Naive thymus-derived CD8-positive, alpha-beta T cell (primary cell): ENCODE measurements at regions not wholly inside any gene's neighbourhood (a gene's known extent, or its start where the extent isn't known, plus 50 kb on each side); places are given as distances from the start of the nearest gene placed in this dataset.

ENCODE experiments used
- ATAC-seq, 2 donors: fragments of 150-1000 bp; cut with Tn5 transposase in 1 of 2; sonication (Bioruptor Pico), chemical (Tn5 transposase) in 1 of 2; 1 replicate in 1 of 2; 2 replicates in 1 of 2; pipeline ENCODE4 v1.10.0; 2021; ENCODE audit warnings: mild to moderate bottlenecking in 2 of 2, moderate library complexity in 2 of 2
- POLR2A ChIA-PET: fragments of 350-600 bp; sonication (Branson Sonifier 250); formaldehyde crosslinking; loops from one replicate; lab custom pipeline; 2021; ENCODE audit warnings: antibody characterized with exemption; lab: Charles Lee
- DNase-seq, 10 donors: peaks; one replicate each; pipeline versions ENCODE4 v3.0.0 to v3.0.0-alpha.2; 2020 to 2022
- H3K27ac Mint-ChIP-seq, 10 donors: one replicate each; pipeline ENCODE4 v1.8.0; 2020 to 2022; ENCODE audit warnings: mild to moderate bottlenecking in 10 of 10, mixed read lengths in 10 of 10, moderate library complexity in 4 of 10, inconsistent platforms in 1 of 10
- H3K27me3 Mint-ChIP-seq, 5 donors: one replicate each; pipeline ENCODE4 v1.8.0; 2021 to 2022; ENCODE audit warnings: mixed read lengths in 5 of 5
- H3K36me3 Mint-ChIP-seq, 3 donors: one replicate each; pipeline ENCODE4 v1.8.0; 2020 to 2022; ENCODE audit warnings: mixed read lengths in 3 of 3, mild to moderate bottlenecking in 2 of 3, inconsistent platforms in 1 of 3
- H3K4me1 Mint-ChIP-seq, 4 donors: one replicate each; pipeline ENCODE4 v1.8.0; 2021 to 2022; ENCODE audit warnings: mixed read lengths in 4 of 4
- H3K4me3 Mint-ChIP-seq, 10 donors: one replicate each; pipeline ENCODE4 v1.8.0; 2020 to 2022; ENCODE audit warnings: mild to moderate bottlenecking in 10 of 10, mixed read lengths in 10 of 10, moderate library complexity in 6 of 10, inconsistent platforms in 1 of 10
- H3K9me3 Mint-ChIP-seq, 9 donors: one replicate each; pipeline ENCODE4 v1.8.0; 2020 to 2022; ENCODE audit warnings: mixed read lengths in 9 of 9, mild to moderate bottlenecking in 3 of 9, inconsistent platforms in 1 of 9, moderate library complexity in 1 of 9

- H3K4me3 Mint-ChIP-seq: no peak overlapping the region
- H3K9me3 Mint-ChIP-seq: peaks cover 0 to 17% (median 2%) of the 10 kb centered on the region in 9 donors
- peak overlapping the region in 4 of 10 donors; percentile 26 to 61 (median 50) for H3K27ac Mint-ChIP-seq
- POLR2A ChIA-PET: no interaction called here
- no peak for ATAC-seq
- H3K4me1 Mint-ChIP-seq: peaks cover 34 to 70% (median 53%) of the 10 kb centered on the region in 4 donors
- peaks cover 0 to 13% (median 0%) of the 10 kb centered on the region in 3 donors for H3K36me3 Mint-ChIP-seq
- no peak for DNase-seq
- no peaks in the 10 kb centered on the region for H3K27me3 Mint-ChIP-seq
These were observed 227.4 kb downstream of the MAN2A1 start for GRCh38 chr5:109917154-109917546.

GRCh38 chr5:109917966-109918365 lies 228.2 kb downstream of the MAN2A1 start:
- peaks cover 40 to 70% (median 55%) of the 10 kb centered on the region in 4 donors for H3K4me1 Mint-ChIP-seq
- peak overlapping the region in 4 of 10 donors; percentile 33 to 78 (median 51) for H3K27ac Mint-ChIP-seq
- no peak overlapping the region for H3K4me3 Mint-ChIP-seq
- DNase-seq: no peak
- POLR2A ChIA-PET: interaction anchor here (1.0 kb wide), 1 partner anchor 61 kb away, joined by 3 read pairs; no protein-coding TSS in a partner anchor
- no peaks in the 10 kb centered on the region for H3K27me3 Mint-ChIP-seq
- H3K36me3 Mint-ChIP-seq: peaks cover 0 to 13% (median 0%) of the 10 kb centered on the region in 3 donors
- no peak for ATAC-seq
- H3K9me3 Mint-ChIP-seq: peaks cover 0 to 17% (median 2%) of the 10 kb centered on the region in 9 donors

GRCh38 chr5:109920736-109921135 lies 231.0 kb downstream of the MAN2A1 start:
- peak overlapping the region; percentile 93 to 100 (median 97) for H3K27ac Mint-ChIP-seq
- H3K27me3 Mint-ChIP-seq: no peaks in the 10 kb centered on the region
- peaks cover 38 to 75% (median 54%) of the 10 kb centered on the region in 4 donors for H3K4me1 Mint-ChIP-seq
- POLR2A ChIA-PET: interaction anchor here (0.6 to 5.2 kb wide), 9 partner anchors 8 to 511 kb away, joined by 3 to 61 read pairs (median 8); partner anchors contain the start of genes MAN2A1 and PJA2
- H3K4me3 Mint-ChIP-seq: peak overlapping the region in 9 of 10 donors; percentile 12 to 91 (median 82)
- H3K9me3 Mint-ChIP-seq: peaks cover 0 to 17% (median 3%) of the 10 kb centered on the region in 9 donors
- no peak for DNase-seq
- ATAC-seq: no peak
- H3K36me3 Mint-ChIP-seq: peaks cover 0 to 17% (median 0%) of the 10 kb centered on the region in 3 donors

- DNase-seq (peak; percentile 29 to 90 (median 72)), ATAC-seq (peak; percentile 89 to 91)
- peak overlapping the region; percentile 71 to 91 (median 84) for H3K4me3 Mint-ChIP-seq
These were observed 232.1 kb downstream of the MAN2A1 start for GRCh38 chr5:109921735-109922380.

GRCh38 chr5:109922381-109922995 lies 232.8 kb downstream of the MAN2A1 start:
- Mint-ChIP-seq H3K27me3 (no peaks in the 10 kb centered on the region), H3K27ac (peak overlapping the region; percentile 93 to 100 (median 97)), H3K4me1 (peaks cover 32 to 69% (median 49%) of the 10 kb centered on the region in 4 donors), H3K4me3 (peak overlapping the region; percentile 71 to 91 (median 84)), H3K9me3 (peaks cover 0 to 15% (median 3%) of the 10 kb centered on the region in 9 donors), H3K36me3 (peaks cover 0 to 17% (median 0%) of the 10 kb centered on the region in 3 donors)
- peak in 1 of 2 donors; percentile 5 for ATAC-seq
- POLR2A ChIA-PET: interaction anchor here (0.9 to 5.2 kb wide), 17 partner anchors 9 to 512 kb away, joined by 3 to 61 read pairs (median 6); partner anchors contain the start of genes MAN2A1 and PJA2
- DNase-seq: peak in 3 of 10 donors; percentile 9 to 35 (median 33)

More at GRCh38 chr5:109921735-109922380, 232.1 kb downstream of the MAN2A1 start:
- Mint-ChIP-seq H3K9me3 (peaks cover 0 to 17% (median 3%) of the 10 kb centered on the region in 9 donors), H3K27me3 (no peaks in the 10 kb centered on the region), H3K36me3 (peaks cover 0 to 17% (median 0%) of the 10 kb centered on the region in 3 donors), H3K4me1 (peaks cover 35 to 72% (median 51%) of the 10 kb centered on the region in 4 donors), H3K27ac (peak overlapping the region; percentile 93 to 100 (median 97))
- POLR2A ChIA-PET: interaction anchor here (0.5 to 5.2 kb wide), 21 partner anchors 9 to 512 kb away, joined by 3 to 61 read pairs (median 5); partner anchors contain the start of genes MAN2A1 and PJA2

- ATAC-seq (no peak), DNase-seq (no peak)
- Mint-ChIP-seq H3K9me3 (peaks cover 0 to 8% (median 2%) of the 10 kb centered on the region in 9 donors), H3K4me3 (peak overlapping the region in 7 of 10 donors; percentile 18 to 75 (median 54)), H3K27ac (peak overlapping the region; percentile 44 to 100 (median 91)), H3K4me1 (peaks cover 28 to 67% (median 48%) of the 10 kb centered on the region in 4 donors), H3K36me3 (peaks cover 0 to 11% (median 0%) of the 10 kb centered on the region in 3 donors), H3K27me3 (no peaks in the 10 kb centered on the region)
- POLR2A ChIA-PET: interaction anchor here (0.6 to 5.2 kb wide), 9 partner anchors 7 to 513 kb away, joined by 3 to 61 read pairs (median 6); partner anchors contain the start of genes MAN2A1 and PJA2
These were observed 233.5 kb downstream of the MAN2A1 start for GRCh38 chr5:109923205-109923604.

- Mint-ChIP-seq H3K27ac (peak overlapping the region; percentile 15 to 100 (median 88)), H3K4me3 (peak overlapping the region in 1 of 10 donors; percentile 13), H3K9me3 (peaks cover 0 to 4% (median 0%) of the 10 kb centered on the region in 9 donors), H3K27me3 (no peaks in the 10 kb centered on the region), H3K4me1 (peaks cover 28 to 62% (median 49%) of the 10 kb centered on the region in 4 donors), H3K36me3 (peaks cover 0 to 13% (median 0%) of the 10 kb centered on the region in 3 donors)
- DNase-seq (no peak), ATAC-seq (no peak)
- POLR2A ChIA-PET: interaction anchor here (1.7 to 5.2 kb wide), 2 partner anchors 10 to 233 kb away, joined by 4 to 61 read pairs; partner anchors contain the start of gene MAN2A1
These were observed 234.7 kb downstream of the MAN2A1 start for GRCh38 chr5:109924237-109925107.

- Mint-ChIP-seq H3K4me1 (peaks cover 12 to 52% (median 41%) of the 10 kb centered on the region in 4 donors), H3K27ac (no peak overlapping the region), H3K9me3 (peaks cover 0 to 3% (median 0%) of the 10 kb centered on the region in 9 donors), H3K4me3 (no peak overlapping the region), H3K36me3 (peaks cover 0 to 16% (median 0%) of the 10 kb centered on the region in 3 donors), H3K27me3 (no peaks in the 10 kb centered on the region)
- POLR2A ChIA-PET: no interaction called here
- ATAC-seq (no peak), DNase-seq (no peak)
These were observed 237.9 kb downstream of the MAN2A1 start for GRCh38 chr5:109927639-109928038.

GRCh38 chr5:109928046-109928445 lies 238.3 kb downstream of the MAN2A1 start:
- Mint-ChIP-seq H3K27me3 (no peaks in the 10 kb centered on the region), H3K27ac (no peak overlapping the region), H3K9me3 (peaks cover 0 to 3% (median 0%) of the 10 kb centered on the region in 9 donors), H3K36me3 (peaks cover 0 to 16% (median 0%) of the 10 kb centered on the region in 3 donors), H3K4me3 (no peak overlapping the region), H3K4me1 (peaks cover 11 to 52% (median 39%) of the 10 kb centered on the region in 4 donors)
- ATAC-seq (no peak), DNase-seq (no peak)
- POLR2A ChIA-PET: no interaction called here

- Mint-ChIP-seq H3K27me3 (no peaks in the 10 kb centered on the region), H3K9me3 (peaks cover 0 to 3% (median 0%) of the 10 kb centered on the region in 9 donors), H3K4me1 (peaks cover 3 to 45% (median 31%) of the 10 kb centered on the region in 4 donors), H3K27ac (no peak overlapping the region), H3K36me3 (peaks cover 0 to 16% (median 0%) of the 10 kb centered on the region in 3 donors), H3K4me3 (no peak overlapping the region)
- no peak for ATAC-seq
- no peak for DNase-seq
- POLR2A ChIA-PET: no interaction called here
These were observed 239.1 kb downstream of the MAN2A1 start for GRCh38 chr5:109928811-109929210.

GRCh38 chr5:109929376-109929775 lies 239.6 kb downstream of the MAN2A1 start:
- peak overlapping the region in 1 of 10 donors; percentile 53 for H3K27ac Mint-ChIP-seq
- POLR2A ChIA-PET: no interaction called here
- ATAC-seq (no peak), DNase-seq (no peak)
- H3K9me3 Mint-ChIP-seq: peaks cover 0 to 3% (median 0%) of the 10 kb centered on the region in 9 donors
- peaks cover 3 to 39% (median 27%) of the 10 kb centered on the region in 4 donors for H3K4me1 Mint-ChIP-seq
- no peak overlapping the region for H3K4me3 Mint-ChIP-seq
- H3K36me3 Mint-ChIP-seq: peaks cover 0 to 16% (median 0%) of the 10 kb centered on the region in 3 donors
- no peaks in the 10 kb centered on the region for H3K27me3 Mint-ChIP-seq
